Peyer's patch (tissue), 4 donors: ENCODE measurements at regions not wholly inside any gene's neighbourhood (a gene's known extent, or its start where the extent isn't known, plus 50 kb on each side); places are given as distances from the start of the nearest gene placed in this dataset.

Source experiments
- CTCF ChIP-seq, 6 experiments: fragments of 450-650 bp in 4 of 6; fragments of 200-600 bp in 2 of 6; sonication (generic) in 1 of 6; IDR thresholded peaks; one replicate each; pipeline ENCODE4 v1.5.1; 2017 to 2019; ENCODE audit warnings: antibody characterized with exemption in 6 of 6, mild to moderate bottlenecking in 3 of 6, moderate library complexity in 1 of 6
- POLR2A ChIP-seq, 2 donors: fragments of 450-650 bp; IDR thresholded peaks; one replicate each; pipeline ENCODE4 v1.5.1; 2017; ENCODE audit warnings: antibody characterized with exemption in 2 of 2, mild to moderate bottlenecking in 2 of 2, moderate library complexity in 2 of 2

- TF ChIP-seq CTCF (IDR thresholded peaks at IDR 0.05) (no peak), POLR2A (IDR thresholded peaks at IDR 0.05) (no peak)
These were observed 1211.1 kb upstream of the PCDH20 start for GRCh38 chr13:62626771-62627170.
